Endothelial cell of umbilical vein (primary cell): ENCODE measurements at regions not wholly inside any gene's neighbourhood (a gene's known extent, or its start where the extent isn't known, plus 50 kb on each side); places are given as distances from the start of the nearest gene placed in this dataset.

ENCODE experiments used
- BruUV-seq: library from RNA; stranded (reverse); fragments of 400-500 nt; replicated peaks from 2 replicates; lab custom pipeline; 2021; lab: Mats Ljungman, UMichigan
- CTCF ChIA-PET: fragments of 300-600, 350-600 bp; sonication (Branson Sonifier 250); formaldehyde crosslinking; loops from one replicate; lab custom pipeline; 2021; ENCODE audit warnings: antibody characterized with exemption, inconsistent platforms; lab: Charles Lee
- POLR2A ChIA-PET: fragments of 300-600, 350-600 bp; sonication (Branson Sonifier 250); formaldehyde crosslinking; loops from one replicate; lab custom pipeline; 2021; ENCODE audit warnings: antibody characterized with exemption, inconsistent platforms; lab: Charles Lee
- DNase-seq: peaks from one replicate; pipeline ENCODE4 v3.0.0-alpha.2; 2011; ENCODE audit warnings: low read depth, low spot score
- FAIRE-seq: peaks from 2 replicates; lab custom pipeline; 2011; peaks lifted over from hg19 to GRCh38; lab: Jason Lieb, UNC
- H2AFZ ChIP-seq: 2 replicates; pipeline ENCODE4 v1.6.0; 2012; ENCODE audit warnings: low read depth, low read length, control low read depth, inconsistent platforms
- H3K27ac ChIP-seq: 2 replicates; pipeline ENCODE4 v1.5.1; 2011; ENCODE audit warnings: low read depth, mild to moderate bottlenecking, control low read depth, low read length, moderate library complexity; ENCODE audit not compliant: insufficient read depth
- H3K27me3 ChIP-seq, 2 experiments: 2 replicates each; pipeline versions ENCODE4 v1.6.0 to v1.6.1; 2011; ENCODE audit warnings: low read length in 2 of 2, mixed read lengths in 1 of 2; ENCODE audit not compliant: control insufficient read depth in 2 of 2, insufficient read depth in 2 of 2
- H3K36me3 ChIP-seq, 2 experiments: 2 replicates in 1 of 2; 3 replicates in 1 of 2; pipeline ENCODE4 v1.5.1; 2011; ENCODE audit warnings: low read length in 2 of 2, mild to moderate bottlenecking in 1 of 2, moderate library complexity in 1 of 2; ENCODE audit not compliant: control insufficient read depth in 2 of 2, insufficient read depth in 2 of 2; ENCODE audit errors: extremely low read depth in 1 of 2
- H3K4me1 ChIP-seq: 3 replicates; pipeline ENCODE4 v1.5.1; 2011; ENCODE audit warnings: mild to moderate bottlenecking, low read length; ENCODE audit not compliant: control insufficient read depth, insufficient read depth; ENCODE audit errors: extremely low read depth
- H3K4me2 ChIP-seq: 2 replicates; pipeline ENCODE4 v1.6.1; 2011; ENCODE audit warnings: low read length, control low read depth, mixed read lengths; ENCODE audit not compliant: insufficient read depth
- H3K4me3 ChIP-seq, 3 experiments: fragments of 200-600 bp in 1 of 3; sonication (generic), shearing (Covaris generic) in 1 of 3; replicated peaks in 1 of 3; 2 replicates each; pipeline ENCODE4 v1.5.1; 2011 to 2016; ENCODE audit warnings: control low read depth in 3 of 3, low read length in 3 of 3, mild to moderate bottlenecking in 2 of 3, inconsistent platforms in 1 of 3, low read depth in 1 of 3, moderate library complexity in 1 of 3; ENCODE audit not compliant: insufficient read depth in 1 of 3
- H3K79me2 ChIP-seq: 2 replicates; pipeline ENCODE4 v1.6.0; 2012; ENCODE audit warnings: low read length, inconsistent platforms; ENCODE audit not compliant: control insufficient read depth, insufficient read depth
- H3K9ac ChIP-seq: replicated peaks from 2 replicates; pipeline ENCODE3; 2011; ENCODE audit warnings: low read length, control low read depth; ENCODE audit not compliant: insufficient read depth; ENCODE audit errors: extremely low read depth
- H3K9me1 ChIP-seq: replicated peaks from 3 replicates; pipeline ENCODE4 v1.6.0; 2011; ENCODE audit warnings: mild to moderate bottlenecking, low read length; ENCODE audit not compliant: control insufficient read depth, insufficient read depth; ENCODE audit errors: extremely low read depth
- H3K9me3 ChIP-seq: replicated peaks from 2 replicates; pipeline ENCODE4 v1.5.1; 2012; ENCODE audit warnings: low read length, inconsistent platforms; ENCODE audit not compliant: control insufficient read depth, insufficient read depth
- H4K20me1 ChIP-seq: replicated peaks from 2 replicates; pipeline ENCODE3; 2011; ENCODE audit warnings: mild to moderate bottlenecking, low read length; ENCODE audit not compliant: control insufficient read depth, insufficient read depth; ENCODE audit errors: extremely low read depth
- CTCF ChIP-seq, 2 donors: IDR thresholded peaks; 1 replicate in 1 of 2; 2 replicates in 1 of 2; pipeline ENCODE4 v1.5.1; 2011; ENCODE audit warnings: low read length in 2 of 2, mild to moderate bottlenecking in 2 of 2, moderate library complexity in 2 of 2, control low read depth in 1 of 2, inconsistent platforms in 1 of 2, low read depth in 1 of 2; ENCODE audit not compliant: insufficient read depth in 1 of 2; ENCODE audit errors: extremely low read depth in 1 of 2
- EZH2 ChIP-seq: IDR thresholded peaks from 2 replicates; pipeline ENCODE4 v1.6.1; 2012; ENCODE audit warnings: borderline replicate concordance, low read depth, mild to moderate bottlenecking, moderate library complexity, low read length, inconsistent platforms; ENCODE audit not compliant: severe bottlenecking
- FOS ChIP-seq: IDR thresholded peaks from 2 replicates; pipeline ENCODE4 v1.6.1; 2011; ENCODE audit warnings: mild to moderate bottlenecking, low read length, moderate library complexity, borderline replicate concordance; ENCODE audit not compliant: insufficient read depth
- GATA2 ChIP-seq: IDR thresholded peaks from 2 replicates; pipeline ENCODE4 v1.7.0; 2011; ENCODE audit warnings: low read depth, mild to moderate bottlenecking, moderate library complexity, mixed read lengths, low read length; ENCODE audit not compliant: insufficient read length, insufficient read depth
- JUN ChIP-seq: IDR thresholded peaks from 2 replicates; pipeline ENCODE4 v1.6.1; 2011; ENCODE audit warnings: borderline replicate concordance, low read depth; ENCODE audit not compliant: insufficient read length, insufficient read depth
- MYC ChIP-seq: IDR thresholded peaks from one replicate; pipeline ENCODE4 v1.6.1; 2011; ENCODE audit warnings: mild to moderate bottlenecking, low read depth, low read length
- POLR2A ChIP-seq: IDR thresholded peaks from 2 replicates; pipeline ENCODE4 v1.6.1; 2012; ENCODE audit warnings: low read depth, mild to moderate bottlenecking, control low read depth, low read length
- POLR2AphosphoS5 ChIP-seq: IDR thresholded peaks from 2 replicates; pipeline ENCODE4 v1.6.1; 2012; ENCODE audit warnings: low read depth, mild to moderate bottlenecking, control low read depth, low read length, moderate library complexity; ENCODE audit not compliant: insufficient read depth
- dilution Hi-C: fragments of 300-500 bp; cut with MboI; formaldehyde crosslinking; loops from one replicate; pipeline ENCODE4 v1.15.0; 2019; ENCODE audit warnings: low sequenced_read_pairs; ENCODE audit not compliant: extremely low pct_ligation_motif_present
- intact Hi-C: fragments of 100-400 bp; cut with micrococcal nuclease; formaldehyde crosslinking; loops from one replicate; pipeline ENCODE4 v1.10.0; 2022
- TF ChIP-seq, protein P1 (sequence below): IDR thresholded peaks from 2 replicates; pipeline ENCODE4 v1.6.1; 2011; ENCODE audit not compliant: insufficient read depth, insufficient read length

GRCh38 chr4:164087733-164088132 lies 593.2 kb downstream of the TMA16 start:
- H3K79me2 ChIP-seq: no peaks in the 10 kb centered on the region
- BruUV-seq: no TSS peak
- no peak overlapping the region for H3K4me2 ChIP-seq
- no peak overlapping the region for H3K27ac ChIP-seq
- DNase-seq: no peak
- ChIA-PET CTCF (no interaction called here), POLR2A (no interaction called here)
- H3K9me3 ChIP-seq: no peaks in the 10 kb centered on the region
- FAIRE-seq: no peak
- dilution Hi-C loops (no loop called here), intact Hi-C loops (no loop called here)
- H3K9me1 ChIP-seq: no peaks in the 10 kb centered on the region
- no peaks in the 10 kb centered on the region for H4K20me1 ChIP-seq
- H3K9ac ChIP-seq: no peak overlapping the region
- TF ChIP-seq MYC: no peak
- TF ChIP-seq, protein P1, sequence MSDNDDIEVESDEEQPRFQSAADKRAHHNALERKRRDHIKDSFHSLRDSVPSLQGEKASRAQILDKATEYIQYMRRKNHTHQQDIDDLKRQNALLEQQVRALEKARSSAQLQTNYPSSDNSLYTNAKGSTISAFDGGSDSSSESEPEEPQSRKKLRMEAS: no peak
- no peak for TF ChIP-seq FOS
- no peak for TF ChIP-seq GATA2
- TF ChIP-seq POLR2A: no peak
- no peak for TF ChIP-seq EZH2
- no peak for TF ChIP-seq JUN
- TF ChIP-seq POLR2AphosphoS5: no peak
- TF ChIP-seq CTCF (IDR thresholded peaks at IDR 0.05; ENCODE audit: extremely low read depth in 1 of 2, insufficient read depth in 1 of 2, low read depth in 1 of 2, low read length in 2 of 2): no peak
- H3K4me1 ChIP-seq: no peaks in the 10 kb centered on the region
- no peak overlapping the region for H2AFZ ChIP-seq
- H3K36me3 ChIP-seq: no peaks in the 10 kb centered on the region
- H3K27me3 ChIP-seq: no peaks in the 10 kb centered on the region
- no peak overlapping the region for H3K4me3 ChIP-seq
